ENCODE measurements at regions not wholly inside any gene's neighbourhood (a gene's known extent, or its start where the extent isn't known, plus 50 kb on each side); places are given as distances from the start of the nearest gene placed in this dataset.

DNA sequence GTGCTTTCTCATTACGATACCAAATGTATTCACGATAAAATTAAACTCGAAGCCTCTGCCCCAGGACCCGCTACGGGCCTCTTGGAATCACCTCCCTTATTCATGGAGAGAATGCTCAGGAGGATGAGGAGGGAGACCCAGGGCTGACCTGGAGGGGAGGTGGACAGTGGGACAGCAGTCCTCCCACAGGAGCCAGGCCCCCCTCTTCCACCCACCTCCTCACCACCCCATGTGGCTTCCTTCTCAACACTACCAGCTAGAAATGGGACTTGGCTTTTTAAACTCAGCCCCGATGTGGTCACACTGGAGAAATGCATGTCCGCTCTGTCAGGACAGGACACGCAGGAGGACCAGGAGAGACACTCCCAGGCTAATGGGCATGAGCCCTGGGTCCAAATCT, 147.9 kb upstream of the ID2 start:
- TF ChIP-seq EP300 (IDR thresholded peaks at IDR 0.05; ENCODE audit: low read depth) (no peak), POLR2AphosphoS5 (IDR thresholded peaks at IDR 0.05) (no peak)
- TF ChIP-seq, protein P1, sequence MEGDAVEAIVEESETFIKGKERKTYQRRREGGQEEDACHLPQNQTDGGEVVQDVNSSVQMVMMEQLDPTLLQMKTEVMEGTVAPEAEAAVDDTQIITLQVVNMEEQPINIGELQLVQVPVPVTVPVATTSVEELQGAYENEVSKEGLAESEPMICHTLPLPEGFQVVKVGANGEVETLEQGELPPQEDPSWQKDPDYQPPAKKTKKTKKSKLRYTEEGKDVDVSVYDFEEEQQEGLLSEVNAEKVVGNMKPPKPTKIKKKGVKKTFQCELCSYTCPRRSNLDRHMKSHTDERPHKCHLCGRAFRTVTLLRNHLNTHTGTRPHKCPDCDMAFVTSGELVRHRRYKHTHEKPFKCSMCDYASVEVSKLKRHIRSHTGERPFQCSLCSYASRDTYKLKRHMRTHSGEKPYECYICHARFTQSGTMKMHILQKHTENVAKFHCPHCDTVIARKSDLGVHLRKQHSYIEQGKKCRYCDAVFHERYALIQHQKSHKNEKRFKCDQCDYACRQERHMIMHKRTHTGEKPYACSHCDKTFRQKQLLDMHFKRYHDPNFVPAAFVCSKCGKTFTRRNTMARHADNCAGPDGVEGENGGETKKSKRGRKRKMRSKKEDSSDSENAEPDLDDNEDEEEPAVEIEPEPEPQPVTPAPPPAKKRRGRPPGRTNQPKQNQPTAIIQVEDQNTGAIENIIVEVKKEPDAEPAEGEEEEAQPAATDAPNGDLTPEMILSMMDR (IDR thresholded peaks at IDR 0.05), result no peak
